Kidney capillary endothelial cell (primary cell): ENCODE measurements at regions not wholly inside any gene's neighbourhood (a gene's known extent, or its start where the extent isn't known, plus 50 kb on each side); places are given as distances from the start of the nearest gene placed in this dataset.
"Not testable (repeated sequence)": the region's sequence is repeated elsewhere in the genome, so short reads cannot be mapped to it uniquely, and the experiment has no call there.

Experiments
- DNase-seq: peaks from one replicate; pipeline ENCODE4 v3.0.0-alpha.2; 2018; ENCODE audit warnings: low spot score

DNA sequence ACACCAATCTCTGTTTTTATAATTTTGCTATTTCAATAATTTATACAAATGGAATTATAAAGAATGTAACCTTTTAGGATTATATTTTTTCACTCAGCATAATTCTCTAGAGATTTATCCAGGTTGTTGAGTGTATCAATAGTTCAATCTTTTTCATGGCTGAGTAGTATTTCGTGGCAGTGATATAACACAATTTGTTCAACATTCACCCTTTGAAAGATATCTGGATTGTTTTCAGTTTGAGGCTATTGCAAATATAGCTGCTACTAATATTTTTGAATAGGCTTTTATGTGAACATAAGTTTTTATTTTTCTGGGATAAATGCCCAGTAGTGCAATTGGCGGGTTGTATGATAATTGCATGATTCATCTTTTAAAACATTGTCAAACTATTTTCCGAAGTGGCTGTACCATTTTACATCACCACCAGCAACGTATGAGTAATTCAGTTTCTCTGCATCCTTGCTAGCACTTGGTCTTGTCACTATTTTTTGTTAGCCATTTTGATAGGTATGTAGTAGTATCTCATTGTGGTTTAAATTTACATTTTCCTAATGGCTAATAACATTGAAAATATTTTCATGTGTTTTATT lies 55.6 kb upstream of the ABCD3 start:
- DNase-seq = no peak

GRCh38 chr1:94358630-94359599 lies 59.3 kb upstream of the ABCD3 start:
- no peak for DNase-seq

DNA sequence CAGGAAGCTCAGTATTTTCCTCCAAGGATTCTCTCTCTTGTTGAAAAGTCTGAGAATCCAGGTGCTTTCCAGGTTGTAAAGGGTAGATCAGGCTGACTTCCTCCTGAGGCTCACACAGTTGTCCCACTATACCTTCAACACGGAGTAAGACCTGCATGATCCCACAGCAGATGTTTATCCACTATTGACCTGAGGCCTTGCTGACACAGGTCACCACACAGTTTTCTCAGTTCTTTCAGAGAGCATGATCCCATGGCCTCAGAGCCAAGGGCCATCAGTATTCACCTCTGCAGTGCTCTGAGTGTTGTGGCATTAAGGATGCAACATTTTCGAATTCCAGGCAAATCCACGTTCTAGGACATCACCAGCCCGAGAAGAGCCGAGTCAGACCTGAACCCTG lies 60.5 kb upstream of the ABCD3 start:
- DNase-seq = no peak

GRCh38 chr1:94355485-94355980 lies 62.7 kb upstream of the ABCD3 start:
- DNase-seq = no peak

- no peak for DNase-seq
These were observed 66.7 kb upstream of the ABCD3 start for GRCh38 chr1:94351481-94351880.

- no peak for DNase-seq
These were observed 67.8 kb upstream of the ABCD3 start for GRCh38 chr1:94350350-94350924.

DNA sequence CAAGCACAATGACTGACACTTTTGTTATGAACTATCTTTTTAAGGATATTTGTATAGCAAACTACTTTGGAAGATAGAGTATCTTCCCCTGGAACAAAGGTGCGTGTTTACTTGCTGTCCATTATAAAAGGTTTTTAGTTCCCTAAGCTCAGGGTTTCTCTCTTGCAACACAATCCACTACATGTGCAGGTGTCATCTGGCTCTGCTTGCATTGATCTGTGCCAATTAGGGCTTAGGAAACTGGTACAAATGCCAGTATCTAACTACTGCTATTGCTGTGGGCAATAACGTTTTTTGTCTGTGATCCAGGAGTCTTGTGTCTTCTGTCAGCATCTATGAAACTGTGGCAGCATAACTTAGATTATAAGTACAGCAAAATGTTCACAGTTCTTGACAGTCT lies 68.3 kb upstream of the ABCD3 start:
- DNase-seq = no peak

GRCh38 chr1:94348386-94348785 lies 69.8 kb upstream of the ABCD3 start:
- not testable (repeated sequence) for DNase-seq

- no peak for DNase-seq
These were observed 73.0 kb upstream of the ABCD3 start for GRCh38 chr1:94345148-94345721.

DNA sequence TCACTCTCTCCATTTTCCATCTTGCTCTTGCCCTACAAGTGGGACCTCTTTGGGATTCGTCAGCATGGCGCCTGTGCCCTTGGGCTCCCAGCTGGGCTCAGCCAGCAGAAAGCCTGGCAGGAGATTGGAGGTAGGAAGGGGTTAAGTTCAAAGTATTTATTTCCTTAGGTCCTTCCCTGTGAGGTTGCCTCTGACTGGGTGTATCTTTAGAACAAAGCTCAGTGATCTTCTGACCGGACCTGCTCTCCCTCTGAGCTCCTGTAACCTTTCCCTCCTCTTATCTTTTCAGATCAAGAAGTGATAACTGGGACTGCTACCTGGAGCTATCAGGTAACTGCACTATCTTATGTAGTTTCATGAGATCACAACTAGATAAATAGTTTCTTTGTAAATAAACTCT lies 75.8 kb upstream of the ABCD3 start:
- no peak for DNase-seq

GRCh38 chr1:94339206-94339927 lies 78.8 kb upstream of the ABCD3 start:
- no peak for DNase-seq

DNA sequence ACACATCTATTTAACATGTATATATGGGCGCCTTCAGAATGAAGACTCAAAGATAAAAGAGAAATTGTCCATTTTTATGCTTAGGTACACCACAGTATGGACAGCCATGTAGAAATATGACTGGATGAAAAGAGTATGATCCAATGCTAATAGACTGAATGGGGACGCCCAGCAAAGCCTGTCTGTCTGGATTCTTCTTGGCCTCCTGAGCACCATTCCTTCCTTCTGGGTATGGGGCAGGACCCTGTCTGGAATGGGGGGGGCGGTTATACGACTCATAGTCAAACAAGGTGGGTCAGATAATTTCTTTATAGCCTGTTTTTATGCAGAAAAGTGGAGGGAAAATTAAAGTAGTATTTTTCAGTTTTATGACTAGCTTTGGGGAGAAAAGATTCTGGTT lies 81.2 kb upstream of the ABCD3 start:
- no peak for DNase-seq

GRCh38 chr1:94335950-94336349 lies 82.2 kb upstream of the ABCD3 start:
- DNase-seq = peak; percentile 93

DNA sequence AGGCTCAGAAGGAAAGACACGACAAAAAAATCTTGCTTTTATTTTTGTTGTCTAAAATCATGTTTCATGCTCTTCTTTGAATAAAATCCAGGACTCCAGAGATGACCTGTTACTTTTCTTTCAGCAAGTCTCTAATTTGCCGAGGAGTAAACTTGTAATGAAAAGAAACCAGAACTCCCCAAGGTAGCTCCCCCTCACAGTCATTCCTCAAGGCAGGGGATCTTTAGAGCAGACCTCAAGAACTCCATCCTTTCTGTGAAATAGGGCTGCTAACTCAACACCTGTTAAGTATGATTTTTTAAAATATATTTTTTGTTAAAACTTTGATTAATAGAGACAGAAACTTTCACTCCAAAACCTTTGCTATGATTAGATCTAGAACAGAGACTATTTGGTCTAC lies 82.7 kb upstream of the ABCD3 start:
- no peak for DNase-seq

GRCh38 chr1:94334764-94335163 lies 83.4 kb upstream of the ABCD3 start:
- no peak for DNase-seq

DNA sequence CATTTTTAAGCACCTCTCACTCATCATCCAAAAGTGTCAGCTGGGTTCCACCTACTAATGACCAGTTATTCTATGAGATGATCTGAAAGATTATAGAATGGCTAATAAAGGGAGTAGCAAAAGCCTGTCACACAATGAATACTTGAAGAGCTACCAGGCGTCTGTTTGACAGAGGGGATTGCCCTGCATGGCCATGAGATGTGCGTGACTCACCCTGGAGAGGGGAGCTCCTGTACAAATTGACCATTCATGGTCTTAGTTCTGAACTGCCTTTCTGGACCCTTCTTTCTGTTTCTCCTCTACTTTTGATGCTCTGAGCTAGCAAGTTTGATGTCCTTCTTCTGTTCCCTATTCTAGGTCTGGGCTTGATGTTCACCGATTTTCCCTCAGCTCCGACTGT lies 85.2 kb upstream of the ABCD3 start:
- no peak for DNase-seq

DNA sequence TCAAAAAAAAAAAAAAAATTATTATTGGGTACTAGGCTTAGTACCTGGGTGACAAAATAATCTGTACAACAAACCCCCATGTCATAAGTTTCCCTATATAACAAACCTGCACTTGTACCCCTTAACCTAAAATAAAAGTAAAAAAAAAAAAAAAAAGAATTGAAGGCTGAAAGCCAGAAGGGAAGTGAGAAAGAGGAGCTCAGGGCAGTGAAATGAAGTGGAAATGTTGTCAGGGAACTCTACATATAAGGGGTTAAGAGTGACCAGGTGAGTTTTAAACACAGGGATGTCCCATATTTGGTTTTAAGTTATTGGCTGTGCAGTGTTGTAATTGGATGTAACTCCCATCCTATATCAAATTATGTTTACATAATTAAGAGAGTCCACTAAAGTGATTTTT lies 85.7 kb upstream of the ABCD3 start:
- no peak for DNase-seq

DNA sequence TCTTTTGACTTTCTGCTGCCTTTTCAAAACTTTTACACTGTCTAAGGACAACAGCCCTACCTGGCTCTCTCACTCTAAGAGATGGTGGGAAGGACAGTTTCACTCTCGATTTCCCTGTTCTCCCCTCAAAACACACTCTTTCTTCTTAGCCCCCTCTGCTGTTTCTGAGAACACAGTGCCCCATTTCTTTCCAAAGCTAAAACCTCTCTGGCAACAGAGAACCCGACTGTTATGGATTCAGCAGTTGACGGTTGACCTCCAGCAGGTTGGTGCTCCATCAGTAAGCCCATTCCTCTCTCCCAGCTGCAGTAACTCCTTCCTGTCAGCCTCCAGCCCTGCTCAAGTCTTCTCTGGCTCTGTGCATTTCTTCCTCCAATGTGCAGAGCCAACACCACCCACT lies 88.2 kb upstream of the ABCD3 start:
- DNase-seq = no peak

DNA sequence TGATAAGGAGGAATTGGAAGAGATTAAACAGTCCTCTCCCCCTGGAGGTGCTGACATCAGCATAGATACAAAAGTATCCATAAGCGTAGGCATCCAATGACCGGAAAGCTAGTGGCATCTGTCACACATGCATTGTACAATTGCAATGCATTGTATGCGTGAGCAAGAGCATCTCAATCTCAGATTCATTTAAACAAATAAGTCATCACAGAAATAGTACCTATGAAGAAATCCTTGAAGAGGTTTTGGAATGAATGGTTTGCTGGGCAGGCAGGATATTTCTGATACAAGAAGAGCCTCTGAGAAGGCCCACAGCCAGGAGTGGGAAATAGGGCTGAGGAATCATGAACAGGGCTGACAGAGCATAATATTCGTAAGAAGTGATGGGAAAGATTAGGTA lies 88.9 kb upstream of the ABCD3 start:
- no peak for DNase-seq

- peak; percentile 88 for DNase-seq
These were observed 89.8 kb upstream of the ARHGAP29 start for GRCh38 chr1:94327001-94327690.

DNA sequence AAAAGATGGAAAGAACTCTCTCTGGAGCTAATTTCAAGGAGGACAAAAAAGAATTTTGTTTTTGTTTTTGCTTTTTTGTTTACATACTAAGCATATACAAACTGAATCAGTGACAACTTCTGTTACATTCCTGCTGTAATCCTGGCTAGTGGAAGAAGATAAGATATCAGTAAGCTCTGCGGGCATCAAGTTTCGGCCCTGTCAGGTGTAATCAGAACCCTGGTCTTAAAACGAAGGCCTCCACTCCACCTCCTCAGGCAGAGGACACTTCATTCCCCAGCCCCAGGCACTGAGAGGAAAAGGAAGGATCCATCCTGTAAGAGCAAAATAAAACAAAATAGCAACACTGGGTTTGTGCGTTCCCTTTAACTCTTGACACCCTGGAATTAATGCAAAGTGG lies 88.9 kb upstream of the ARHGAP29 start:
- DNase-seq = no peak
